Natural killer cell treated with Interleukin-12 subunit alpha and Interleukin-12 subunit beta and Interleukin-15 and Interleukin-18, amount 100 ng/mL, for 72 hours (primary cell): ENCODE measurements at regions not wholly inside any gene's neighbourhood (a gene's known extent, or its start where the extent isn't known, plus 50 kb on each side); places are given as distances from the start of the nearest gene placed in this dataset.
A peak's percentile ranks its signal among the peaks of the same experiment; 100 is the strongest.
"Not testable (repeated sequence)": the region's sequence is repeated elsewhere in the genome, so short reads cannot be mapped to it uniquely, and the experiment has no call there.

Source experiments
- ATAC-seq, 2 donors: fragments of 150-1000 bp; cut with Tn5 transposase in 1 of 2; sonication (Bioruptor Pico), chemical (Tn5 transposase) in 1 of 2; 2 replicates each; pipeline ENCODE4 v1.10.0; 2021
- DNase-seq: peaks from one replicate; pipeline ENCODE4 v3.0.0; 2022; ENCODE audit warnings: low spot score
- H3K27ac Mint-ChIP-seq, 2 donors: 1 replicate in 1 of 2; 2 replicates in 1 of 2; pipeline ENCODE4 v1.8.0; 2022; ENCODE audit warnings: mixed read lengths in 2 of 2, mild to moderate bottlenecking in 1 of 2, moderate library complexity in 1 of 2
- H3K27me3 Mint-ChIP-seq, 2 donors: 1 replicate in 1 of 2; 2 replicates in 1 of 2; pipeline ENCODE4 v1.8.0; 2022; ENCODE audit warnings: mixed read lengths in 2 of 2
- H3K36me3 Mint-ChIP-seq: one replicate; pipeline ENCODE4 v1.8.0; 2022; ENCODE audit warnings: mixed read lengths
- H3K4me1 Mint-ChIP-seq, 2 donors: 1 replicate in 1 of 2; 2 replicates in 1 of 2; pipeline ENCODE4 v1.8.0; 2022; ENCODE audit warnings: low read depth in 2 of 2, mixed read lengths in 2 of 2, mild to moderate bottlenecking in 1 of 2
- H3K4me3 Mint-ChIP-seq: one replicate; pipeline ENCODE4 v1.8.0; 2022; ENCODE audit warnings: mixed read lengths
- H3K9me3 Mint-ChIP-seq: 2 replicates; pipeline ENCODE4 v1.8.0; 2022; ENCODE audit warnings: mixed read lengths

GRCh38 chr22:48501231-48501750 lies 1326.4 kb downstream of the BRD1 start:
- H3K4me1 Mint-ChIP-seq = peaks cover 0 to 3% of the 10 kb centered on the region in 2 donors
- no peak for ATAC-seq
- no peaks in the 10 kb centered on the region for H3K9me3 Mint-ChIP-seq
- H3K27me3 Mint-ChIP-seq = peaks cover 0 to 2% of the 10 kb centered on the region in 2 donors
- no peak overlapping the region for H3K4me3 Mint-ChIP-seq
- no peak overlapping the region for H3K27ac Mint-ChIP-seq
- no peaks in the 10 kb centered on the region for H3K36me3 Mint-ChIP-seq
- DNase-seq = no peak

- H3K4me3 Mint-ChIP-seq = no peak overlapping the region
- no peak for DNase-seq
Observed at GRCh38 chr22:48500471-48501230, 1327.0 kb downstream of the BRD1 start.

GRCh38 chr22:48499456-48500425 lies 1327.9 kb downstream of the BRD1 start:
- H3K27ac Mint-ChIP-seq = no peak overlapping the region
- peaks cover 0 to 3% of the 10 kb centered on the region in 2 donors for H3K4me1 Mint-ChIP-seq
- H3K4me3 Mint-ChIP-seq = no peak overlapping the region
- DNase-seq = no peak
- H3K9me3 Mint-ChIP-seq = no peaks in the 10 kb centered on the region
- peaks cover 0 to 6% of the 10 kb centered on the region in 2 donors for H3K27me3 Mint-ChIP-seq
- no peak for ATAC-seq
- H3K36me3 Mint-ChIP-seq = no peaks in the 10 kb centered on the region

More at GRCh38 chr22:48500471-48501230, 1327.0 kb downstream of the BRD1 start:
- no peaks in the 10 kb centered on the region for H3K36me3 Mint-ChIP-seq
- peaks cover 0 to 3% of the 10 kb centered on the region in 2 donors for H3K4me1 Mint-ChIP-seq
- no peak overlapping the region for H3K27ac Mint-ChIP-seq
- no peak for ATAC-seq
- peaks cover 0 to 6% of the 10 kb centered on the region in 2 donors for H3K27me3 Mint-ChIP-seq
- H3K9me3 Mint-ChIP-seq = no peaks in the 10 kb centered on the region

DNA sequence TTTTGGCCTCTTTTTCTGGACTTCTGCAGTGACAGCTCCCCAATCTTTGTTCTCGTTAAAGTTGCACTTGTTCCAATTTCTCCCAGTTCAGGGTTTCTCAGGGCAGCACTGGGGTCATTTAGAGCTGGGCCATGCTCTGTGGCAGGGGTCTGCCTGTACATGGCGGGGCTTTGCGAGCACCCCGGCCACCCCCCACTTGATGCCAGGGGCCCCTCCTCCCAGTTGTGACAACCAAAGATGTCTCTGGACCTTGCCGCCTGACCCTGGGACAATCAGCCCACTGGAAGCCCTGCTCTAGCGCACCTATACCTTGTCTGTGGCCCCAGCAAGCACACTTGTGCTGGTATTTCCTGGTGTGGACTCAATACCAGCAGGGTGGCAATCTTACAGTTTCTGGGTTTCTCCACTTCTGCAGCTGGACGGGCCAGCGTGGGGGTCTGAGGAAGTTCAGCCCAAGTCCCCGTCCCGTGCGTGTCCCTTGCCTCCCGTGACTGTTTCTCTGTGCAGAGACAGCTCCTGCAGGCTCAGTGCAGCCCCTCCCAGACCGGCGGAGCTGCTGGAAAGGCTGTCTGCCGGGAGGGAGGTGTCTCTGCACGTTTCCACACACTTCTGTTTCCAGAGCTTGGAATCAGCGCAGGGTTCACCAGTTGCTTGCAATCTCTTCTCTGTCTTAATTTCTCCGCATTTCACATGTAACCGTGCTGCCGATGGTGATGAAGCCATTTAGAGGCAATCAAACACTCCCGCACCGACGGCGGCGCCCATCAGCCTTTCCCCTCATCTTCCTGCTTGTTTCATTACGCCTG lies 1328.9 kb downstream of the BRD1 start:
- ATAC-seq (no peak), DNase-seq (no peak)
- Mint-ChIP-seq H3K27me3 (peaks cover 6 to 7% of the 10 kb centered on the region in 2 donors), H3K36me3 (no peaks in the 10 kb centered on the region), H3K27ac (no peak overlapping the region), H3K4me3 (no peak overlapping the region), H3K4me1 (peaks cover 0 to 3% of the 10 kb centered on the region in 2 donors), H3K9me3 (no peaks in the 10 kb centered on the region)

- H3K4me1 Mint-ChIP-seq, H3K36me3 Mint-ChIP-seq, DNase-seq, ATAC-seq, H3K9me3 Mint-ChIP-seq, H3K27me3 Mint-ChIP-seq, H3K4me3 Mint-ChIP-seq, H3K27ac Mint-ChIP-seq: not testable (repeated sequence)
Observed at GRCh38 chr22:48497743-48498520, 1329.7 kb downstream of the BRD1 start.

GRCh38 chr22:48496987-48497650 lies 1330.6 kb downstream of the BRD1 start:
- no peak for ATAC-seq
- Mint-ChIP-seq H3K9me3 (no peaks in the 10 kb centered on the region), H3K4me1 (peaks cover 0 to 3% of the 10 kb centered on the region in 2 donors), H3K27ac (no peak overlapping the region), H3K4me3 (no peak overlapping the region), H3K36me3 (no peaks in the 10 kb centered on the region), H3K27me3 (peaks cover 13 to 17% of the 10 kb centered on the region in 2 donors)
- DNase-seq = no peak

- DNase-seq (peak; percentile 56), ATAC-seq (no peak)
- Mint-ChIP-seq H3K4me1 (peaks cover 0 to 3% of the 10 kb centered on the region in 2 donors), H3K27ac (no peak overlapping the region), H3K9me3 (no peaks in the 10 kb centered on the region), H3K36me3 (no peaks in the 10 kb centered on the region), H3K4me3 (no peak overlapping the region), H3K27me3 (peaks cover 18 to 22% of the 10 kb centered on the region in 2 donors)
Observed at GRCh38 chr22:48496226-48496845, 1331.3 kb downstream of the BRD1 start.

DNA sequence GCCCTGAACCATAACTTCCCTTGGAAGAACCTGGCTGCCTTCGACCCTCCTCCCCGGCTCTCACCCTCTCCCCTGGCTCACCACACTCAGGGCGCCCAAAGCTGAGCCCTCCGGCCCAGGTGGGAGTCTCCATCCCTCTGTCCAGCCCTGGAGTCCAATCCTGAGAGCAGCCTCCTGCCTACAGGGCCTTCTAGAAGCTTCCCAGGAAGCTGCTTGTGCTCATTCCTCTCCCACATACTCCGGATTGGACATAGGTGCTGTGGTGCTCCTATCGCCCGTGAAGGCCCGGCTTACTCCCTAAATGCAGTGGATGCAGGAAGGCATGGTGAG lies 1332.0 kb downstream of the BRD1 start:
- peaks cover 21 to 22% of the 10 kb centered on the region in 2 donors for H3K27me3 Mint-ChIP-seq
- H3K27ac Mint-ChIP-seq = no peak overlapping the region
- H3K4me3 Mint-ChIP-seq = no peak overlapping the region
- no peak for ATAC-seq
- H3K4me1 Mint-ChIP-seq = peaks cover 0 to 3% of the 10 kb centered on the region in 2 donors
- no peaks in the 10 kb centered on the region for H3K36me3 Mint-ChIP-seq
- H3K9me3 Mint-ChIP-seq = no peaks in the 10 kb centered on the region
- no peak for DNase-seq

DNA sequence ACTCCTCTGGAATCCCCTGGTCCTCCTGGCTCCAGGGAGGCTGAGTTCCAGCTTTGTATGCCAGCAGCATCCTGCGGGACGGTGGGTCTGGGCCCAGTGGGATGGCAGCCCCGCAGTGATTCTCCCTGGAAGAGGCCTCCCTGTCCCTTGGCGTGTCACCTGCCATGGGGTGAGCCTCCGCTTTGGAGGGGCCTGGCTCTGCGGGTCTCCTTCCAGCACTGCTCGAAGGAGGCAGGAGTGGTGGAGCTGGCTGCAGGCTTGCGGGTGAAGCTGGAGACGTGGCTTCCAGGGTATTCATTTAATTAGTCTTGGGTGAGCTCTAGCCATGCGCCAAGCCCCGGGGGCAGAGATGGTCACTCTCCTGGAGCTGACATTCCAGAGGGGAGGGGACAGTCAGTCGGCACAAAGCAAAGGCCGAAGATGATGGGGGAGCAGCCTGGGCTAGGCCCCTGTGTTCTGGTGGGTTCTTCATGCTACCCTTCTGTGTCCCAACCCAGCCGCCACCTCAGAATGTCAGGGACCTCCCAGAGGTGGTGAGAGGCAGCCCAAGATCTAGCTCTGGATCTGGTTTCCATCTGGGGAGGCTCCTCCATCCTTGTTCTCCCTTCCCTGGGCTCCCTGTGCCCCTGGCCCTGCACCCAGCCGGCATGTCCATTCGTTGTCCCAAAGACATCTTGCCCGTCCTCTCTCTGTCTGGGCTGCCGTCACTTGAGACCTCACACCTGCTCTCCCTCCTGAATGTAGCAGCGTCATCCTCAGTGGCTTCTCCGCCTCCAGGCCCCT lies 1332.5 kb downstream of the BRD1 start:
- Mint-ChIP-seq H3K9me3 (no peaks in the 10 kb centered on the region), H3K4me1 (peaks cover 0 to 3% of the 10 kb centered on the region in 2 donors), H3K36me3 (no peaks in the 10 kb centered on the region), H3K27ac (no peak overlapping the region), H3K27me3 (peaks cover 21 to 22% of the 10 kb centered on the region in 2 donors), H3K4me3 (no peak overlapping the region)
- no peak for ATAC-seq
- peak; percentile 55 for DNase-seq

GRCh38 chr22:48494256-48494967 lies 1333.3 kb downstream of the BRD1 start:
- H3K27ac Mint-ChIP-seq = no peak overlapping the region
- peaks cover 0 to 3% of the 10 kb centered on the region in 2 donors for H3K4me1 Mint-ChIP-seq
- peaks cover 21 to 22% of the 10 kb centered on the region in 2 donors for H3K27me3 Mint-ChIP-seq
- no peak overlapping the region for H3K4me3 Mint-ChIP-seq
- H3K9me3 Mint-ChIP-seq = no peaks in the 10 kb centered on the region
- ATAC-seq = no peak
- no peaks in the 10 kb centered on the region for H3K36me3 Mint-ChIP-seq
- peak; percentile 56 for DNase-seq

DNA sequence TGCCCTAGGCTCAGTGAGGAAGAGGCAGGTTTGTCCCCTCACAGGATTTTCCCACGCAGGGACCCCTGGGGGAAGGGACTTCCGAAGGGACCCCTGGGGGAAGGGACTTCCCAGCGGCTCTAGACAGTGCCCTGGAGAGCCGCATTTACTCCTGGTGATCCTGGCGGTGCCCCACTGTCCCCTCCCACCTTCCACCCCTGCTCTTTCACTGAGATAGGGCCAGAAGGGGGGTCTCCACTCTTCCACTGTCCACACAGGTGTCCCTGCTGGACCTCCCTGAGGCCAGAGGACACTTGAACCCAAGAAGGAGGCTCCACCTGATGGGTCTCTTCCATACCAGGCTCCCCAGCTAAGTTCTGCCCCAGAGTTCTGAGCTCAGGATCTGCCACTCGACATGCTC lies 1333.9 kb downstream of the BRD1 start:
- H3K36me3 Mint-ChIP-seq = no peaks in the 10 kb centered on the region
- no peaks in the 10 kb centered on the region for H3K4me1 Mint-ChIP-seq
- DNase-seq (peak; percentile 46), ATAC-seq (no peak)
- no peaks in the 10 kb centered on the region for H3K9me3 Mint-ChIP-seq
- H3K4me3 Mint-ChIP-seq = no peak overlapping the region
- no peak overlapping the region for H3K27ac Mint-ChIP-seq
- H3K27me3 Mint-ChIP-seq = peaks cover 19 to 22% of the 10 kb centered on the region in 2 donors
